ENCODE measurements at regions not wholly inside any gene's neighbourhood (a gene's known extent, or its start where the extent isn't known, plus 50 kb on each side); places are given as distances from the start of the nearest gene placed in this dataset.
"Not testable (repeated sequence)": the region's sequence is repeated elsewhere in the genome, so short reads cannot be mapped to it uniquely, and the experiment has no call there.

DNA sequence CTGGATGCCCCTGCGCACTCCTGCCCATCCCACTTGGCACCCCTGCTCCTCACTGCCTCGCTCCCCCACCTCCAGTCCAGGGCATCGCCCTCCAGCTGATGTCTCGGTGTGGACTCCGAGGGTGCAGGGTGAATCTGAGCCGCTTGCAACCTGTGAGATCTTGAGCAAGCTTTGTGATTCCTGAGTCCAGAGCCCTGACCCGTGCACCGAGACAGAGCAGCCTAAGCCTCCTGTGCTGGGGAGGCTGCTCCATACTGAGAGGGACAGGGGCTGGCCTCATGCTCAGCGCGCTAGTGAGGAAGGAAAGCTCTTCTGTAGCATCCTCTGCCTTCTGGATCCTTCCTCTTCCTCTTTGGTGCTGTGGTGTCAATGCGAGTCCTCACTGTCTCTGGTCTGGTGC is 116.0 kb downstream of the TEX29 start:
- intact Hi-C loops (cut with DNase I) = no loop called here
- H3K9me3 ChIP-seq = no peaks in the 10 kb centered on the region
- 72 to 77% methylated on average over 11 of the region's 11 CpGs for WGBS, 2 donors
- TF ChIP-seq, protein P1, sequence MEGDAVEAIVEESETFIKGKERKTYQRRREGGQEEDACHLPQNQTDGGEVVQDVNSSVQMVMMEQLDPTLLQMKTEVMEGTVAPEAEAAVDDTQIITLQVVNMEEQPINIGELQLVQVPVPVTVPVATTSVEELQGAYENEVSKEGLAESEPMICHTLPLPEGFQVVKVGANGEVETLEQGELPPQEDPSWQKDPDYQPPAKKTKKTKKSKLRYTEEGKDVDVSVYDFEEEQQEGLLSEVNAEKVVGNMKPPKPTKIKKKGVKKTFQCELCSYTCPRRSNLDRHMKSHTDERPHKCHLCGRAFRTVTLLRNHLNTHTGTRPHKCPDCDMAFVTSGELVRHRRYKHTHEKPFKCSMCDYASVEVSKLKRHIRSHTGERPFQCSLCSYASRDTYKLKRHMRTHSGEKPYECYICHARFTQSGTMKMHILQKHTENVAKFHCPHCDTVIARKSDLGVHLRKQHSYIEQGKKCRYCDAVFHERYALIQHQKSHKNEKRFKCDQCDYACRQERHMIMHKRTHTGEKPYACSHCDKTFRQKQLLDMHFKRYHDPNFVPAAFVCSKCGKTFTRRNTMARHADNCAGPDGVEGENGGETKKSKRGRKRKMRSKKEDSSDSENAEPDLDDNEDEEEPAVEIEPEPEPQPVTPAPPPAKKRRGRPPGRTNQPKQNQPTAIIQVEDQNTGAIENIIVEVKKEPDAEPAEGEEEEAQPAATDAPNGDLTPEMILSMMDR (IDR thresholded peaks at IDR 0.05) = no peak
- TF ChIP-seq POLR2A (IDR thresholded peaks at IDR 0.05) = no peak
- no peaks in the 10 kb centered on the region for H3K36me3 ChIP-seq (replicated peaks in 1 of 2; ENCODE audit: insufficient read depth in 1 of 2, low read depth in 2 of 2)
- H3K27me3 ChIP-seq = no peaks in the 10 kb centered on the region
- H3K27ac ChIP-seq = no peak overlapping the region
- no peak overlapping the region for H3K4me3 ChIP-seq
- DNase-seq (no peak), ATAC-seq (no peak)
- no peaks in the 10 kb centered on the region for H3K4me1 ChIP-seq

DNA sequence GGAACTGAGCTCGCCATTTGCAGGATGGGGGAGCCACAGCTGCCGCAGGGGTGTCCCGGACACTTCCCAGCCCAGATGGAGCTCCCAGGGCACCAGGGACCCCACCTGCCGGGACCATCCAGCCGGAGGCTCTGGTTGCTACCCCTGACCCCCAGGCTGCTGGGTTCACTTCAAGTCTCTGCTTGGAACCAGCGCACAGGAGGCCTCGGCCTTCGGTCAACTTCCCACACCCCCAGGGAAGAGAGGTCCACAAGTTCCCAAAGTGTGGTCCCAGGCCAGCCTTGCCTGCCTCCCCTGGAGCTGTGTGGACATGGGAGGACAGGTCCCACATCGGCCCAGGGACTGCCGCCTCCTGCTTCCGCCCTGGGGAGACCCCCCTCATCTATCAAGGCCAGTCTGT is 117.0 kb downstream of the TEX29 start:
- TF ChIP-seq, protein P1 (IDR thresholded peaks at IDR 0.05) = no peak
- TF ChIP-seq POLR2A (IDR thresholded peaks at IDR 0.05) = no peak
- ATAC-seq (no peak), DNase-seq (no peak)
- Histone ChIP-seq H3K36me3 (replicated peaks in 1 of 2; ENCODE audit: insufficient read depth in 1 of 2, low read depth in 2 of 2) (no peaks in the 10 kb centered on the region), H3K27ac (no peak overlapping the region), H3K4me3 (no peak overlapping the region), H3K9me3 (no peaks in the 10 kb centered on the region), H3K27me3 (no peaks in the 10 kb centered on the region), H3K4me1 (no peaks in the 10 kb centered on the region)
- intact Hi-C loops (cut with DNase I) = no loop called here
- WGBS, 2 donors = 79 to 100% methylated on average over 3 to 8 of the region's 11 CpGs

DNA sequence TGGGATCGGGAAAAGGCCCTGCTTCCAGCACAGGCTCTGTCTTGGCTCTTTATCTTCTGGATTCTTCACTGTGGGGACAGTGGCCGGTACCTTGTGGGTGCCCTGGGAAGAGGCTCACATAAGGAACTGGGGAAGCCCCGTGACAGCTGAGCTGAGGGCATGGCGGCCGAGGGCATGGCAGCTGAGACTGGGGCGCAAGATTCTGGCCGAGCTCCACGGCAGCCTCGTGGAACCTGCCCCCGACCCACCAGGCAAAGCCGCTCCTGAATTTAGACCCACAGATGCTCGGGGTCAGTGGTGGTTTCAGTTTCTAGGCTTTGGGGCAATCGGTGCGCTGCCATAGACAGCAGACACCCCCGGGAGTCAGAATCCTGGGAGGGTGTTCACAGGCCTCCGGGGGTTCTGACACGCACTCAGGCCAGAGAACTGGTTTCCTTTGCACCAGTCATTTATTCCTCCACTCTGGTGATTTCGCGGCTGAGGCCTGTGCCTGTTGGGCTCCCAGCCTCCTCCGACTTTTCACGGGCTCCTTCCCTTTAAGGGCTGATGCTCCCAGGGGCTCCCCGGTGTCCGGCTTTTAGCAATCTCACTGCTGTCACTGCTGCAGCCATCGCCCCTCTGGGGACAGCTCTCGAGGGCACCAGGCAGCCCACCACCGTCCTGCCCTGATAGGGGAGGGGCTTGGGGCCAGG is 117.6 kb downstream of the TEX29 start:
- Histone ChIP-seq H3K9me3 (no peaks in the 10 kb centered on the region), H3K4me3 (no peak overlapping the region), H3K27me3 (no peaks in the 10 kb centered on the region), H3K36me3 (replicated peaks in 1 of 2; ENCODE audit: insufficient read depth in 1 of 2, low read depth in 2 of 2) (no peaks in the 10 kb centered on the region), H3K27ac (no peak overlapping the region), H3K4me1 (no peaks in the 10 kb centered on the region)
- no peak for ATAC-seq
- no peak for TF ChIP-seq POLR2A (IDR thresholded peaks at IDR 0.05)
- TF ChIP-seq, protein P1 (IDR thresholded peaks at IDR 0.05) = no peak
- intact Hi-C loops (cut with DNase I) = no loop called here
- no peak for DNase-seq
- 77 to 85% methylated on average over 8 to 25 of the region's 26 CpGs for WGBS, 2 donors

DNA sequence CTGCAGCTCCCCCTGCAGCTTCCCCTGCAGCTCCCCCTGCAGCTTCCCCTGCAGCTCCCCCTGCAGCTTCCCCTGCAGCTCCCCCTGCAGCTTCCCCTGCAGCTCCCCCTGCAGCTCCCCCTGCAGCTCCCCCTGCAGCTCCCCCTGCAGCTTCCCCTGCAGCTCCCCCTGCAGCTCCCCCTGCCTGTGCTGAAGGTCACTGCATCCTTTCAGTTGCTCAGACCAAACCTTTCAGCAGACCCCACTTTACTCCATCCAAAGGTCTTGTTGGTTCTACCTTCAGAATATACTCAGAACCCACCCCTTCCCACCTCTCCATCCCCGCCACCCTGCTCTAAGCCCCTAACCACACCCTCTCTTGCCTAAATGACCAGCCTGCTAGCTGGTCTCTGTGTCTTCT is 120.0 kb downstream of the TEX29 start:
- 30 to 32% methylated on average over 1 of the region's 1 CpG for WGBS, 2 donors
- H3K9me3 ChIP-seq; intact Hi-C loops (cut with DNase I); H3K36me3 ChIP-seq (replicated peaks in 1 of 2; ENCODE audit: insufficient read depth in 1 of 2, low read depth in 2 of 2); DNase-seq; H3K4me1 ChIP-seq; H3K27ac ChIP-seq; H3K27me3 ChIP-seq; H3K4me3 ChIP-seq; ATAC-seq: not testable (repeated sequence)

DNA sequence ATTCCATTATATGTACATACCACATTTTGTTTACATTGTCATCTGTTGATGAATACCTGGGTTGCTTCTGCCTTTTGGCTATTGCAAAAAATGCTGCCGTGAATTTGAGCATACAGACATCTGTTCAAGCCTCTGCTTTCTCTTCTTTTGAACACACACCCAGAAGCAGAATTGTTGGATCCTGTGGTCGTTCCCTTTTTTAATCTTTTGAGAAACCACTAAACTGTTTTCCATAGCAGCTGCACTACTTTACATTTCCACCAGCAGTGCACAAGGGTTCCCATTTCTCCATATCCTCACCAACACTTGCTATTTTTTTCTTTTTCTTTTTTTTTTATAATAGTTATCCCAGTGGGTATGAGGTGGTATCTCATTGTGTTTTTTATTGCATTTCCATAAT is 123.5 kb downstream of the TEX29 start:
- TF ChIP-seq, protein P1 (IDR thresholded peaks at IDR 0.05) = no peak
- no peak for TF ChIP-seq POLR2A (IDR thresholded peaks at IDR 0.05)
- no peaks in the 10 kb centered on the region for H3K36me3 ChIP-seq (replicated peaks in 1 of 2; ENCODE audit: insufficient read depth in 1 of 2, low read depth in 2 of 2)
- ATAC-seq = no peak
- 74 to 83% methylated on average over 2 of the region's 2 CpGs for WGBS, 2 donors
- H3K27ac ChIP-seq = no peak overlapping the region
- intact Hi-C loops (cut with DNase I) = no loop called here
- no peaks in the 10 kb centered on the region for H3K4me1 ChIP-seq
- no peak overlapping the region for H3K4me3 ChIP-seq
- no peak for DNase-seq
- H3K27me3 ChIP-seq = no peaks in the 10 kb centered on the region
- peaks cover 0 to 6% (median 0%) of the 10 kb centered on the region in 3 donors for H3K9me3 ChIP-seq

All from body of pancreas (tissue), 4 donors.